ENCODE measurements at regions not wholly inside any gene's neighbourhood (a gene's known extent, or its start where the extent isn't known, plus 50 kb on each side); places are given as distances from the start of the nearest gene placed in this dataset.
A peak's percentile ranks its signal among the peaks of the same experiment; 100 is the strongest.

DNA sequence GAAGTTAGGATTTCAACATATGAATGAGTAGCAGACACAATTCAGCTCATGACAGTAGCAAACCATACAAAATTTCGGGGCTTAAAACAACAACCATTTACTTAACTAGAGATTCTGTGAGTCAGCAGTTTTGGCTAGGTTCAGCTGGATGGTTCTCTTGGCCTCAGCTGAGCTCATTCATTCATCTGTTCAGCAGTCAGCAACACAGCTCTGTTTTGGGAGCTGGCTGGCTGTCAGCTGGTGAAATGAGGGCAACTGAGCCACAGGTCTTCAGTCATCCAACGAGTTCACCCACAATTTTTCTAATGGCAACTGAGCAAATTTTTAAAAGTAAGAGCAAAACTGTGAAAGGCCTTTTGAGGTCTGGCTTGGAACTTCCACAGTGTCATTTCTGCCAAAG is 2005.1 kb upstream of the AGA start:
- H3K79me2 ChIP-seq (ENCODE audit: insufficient read depth, low read length): no peaks in the 10 kb centered on the region
- ATAC-seq: no peak
- in situ Hi-C loops (cut with HindIII; ENCODE audit: extremely low pct_ligation_motif_present, low pct_unique_long_range_greater_than_20kb): no loop called here
- no peak for DNase-seq (ENCODE audit: low spot score)
- ChIA-PET CTCF (ENCODE audit: low intra/inter-chr PET ratio, low total read pairs) (no interaction called here), POLR2A (no interaction called here)
- FAIRE-seq: no peak
- H3K4me2 ChIP-seq (ENCODE audit: low read depth, low read length): no peak overlapping the region
- no peak overlapping the region for H3K9ac ChIP-seq (ENCODE audit: insufficient read depth, low read depth, low read length)
- TF ChIP-seq, protein P1, sequence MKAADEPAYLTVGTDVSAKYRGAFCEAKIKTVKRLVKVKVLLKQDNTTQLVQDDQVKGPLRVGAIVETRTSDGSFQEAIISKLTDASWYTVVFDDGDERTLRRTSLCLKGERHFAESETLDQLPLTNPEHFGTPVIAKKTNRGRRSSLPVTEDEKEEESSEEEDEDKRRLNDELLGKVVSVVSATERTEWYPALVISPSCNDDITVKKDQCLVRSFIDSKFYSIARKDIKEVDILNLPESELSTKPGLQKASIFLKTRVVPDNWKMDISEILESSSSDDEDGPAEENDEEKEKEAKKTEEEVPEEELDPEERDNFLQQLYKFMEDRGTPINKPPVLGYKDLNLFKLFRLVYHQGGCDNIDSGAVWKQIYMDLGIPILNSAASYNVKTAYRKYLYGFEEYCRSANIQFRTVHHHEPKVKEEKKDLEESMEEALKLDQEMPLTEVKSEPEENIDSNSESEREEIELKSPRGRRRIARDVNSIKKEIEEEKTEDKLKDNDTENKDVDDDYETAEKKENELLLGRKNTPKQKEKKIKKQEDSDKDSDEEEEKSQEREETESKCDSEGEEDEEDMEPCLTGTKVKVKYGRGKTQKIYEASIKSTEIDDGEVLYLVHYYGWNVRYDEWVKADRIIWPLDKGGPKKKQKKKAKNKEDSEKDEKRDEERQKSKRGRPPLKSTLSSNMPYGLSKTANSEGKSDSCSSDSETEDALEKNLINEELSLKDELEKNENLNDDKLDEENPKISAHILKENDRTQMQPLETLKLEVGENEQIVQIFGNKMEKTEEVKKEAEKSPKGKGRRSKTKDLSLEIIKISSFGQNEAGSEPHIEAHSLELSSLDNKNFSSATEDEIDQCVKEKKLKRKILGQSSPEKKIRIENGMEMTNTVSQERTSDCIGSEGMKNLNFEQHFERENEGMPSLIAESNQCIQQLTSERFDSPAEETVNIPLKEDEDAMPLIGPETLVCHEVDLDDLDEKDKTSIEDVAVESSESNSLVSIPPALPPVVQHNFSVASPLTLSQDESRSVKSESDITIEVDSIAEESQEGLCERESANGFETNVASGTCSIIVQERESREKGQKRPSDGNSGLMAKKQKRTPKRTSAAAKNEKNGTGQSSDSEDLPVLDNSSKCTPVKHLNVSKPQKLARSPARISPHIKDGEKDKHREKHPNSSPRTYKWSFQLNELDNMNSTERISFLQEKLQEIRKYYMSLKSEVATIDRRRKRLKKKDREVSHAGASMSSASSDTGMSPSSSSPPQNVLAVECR (CRISPR knock-in tag; IDR thresholded peaks at IDR 0.05; ENCODE audit: borderline replicate concordance): no peak
- TF ChIP-seq MAFK (conservative IDR thresholded peaks at IDR 0.05 in 1 of 2, IDR thresholded peaks at IDR 0.05 in 1 of 2; ENCODE audit: low read length in 2 of 2) (peak; percentile 64 to 83), MAFF (IDR thresholded peaks at IDR 0.05; ENCODE audit: low read depth, low read length) (peak; percentile 74)
- peaks cover 29% of the 10 kb centered on the region for H3K9me3 ChIP-seq (ENCODE audit: low read length)
- no peaks in the 10 kb centered on the region for H3K4me1 ChIP-seq (ENCODE audit: insufficient read depth, low read length)
- no peak overlapping the region for H3K4me3 ChIP-seq (replicated peaks in 1 of 3; ENCODE audit: insufficient read depth in 1 of 3, low read depth in 2 of 3, low read length in 3 of 3)
- no peaks in the 10 kb centered on the region for H4K20me1 ChIP-seq (ENCODE audit: insufficient read depth, low read length)
- no peak overlapping the region for H2AFZ ChIP-seq (ENCODE audit: low read length)
- intact Hi-C loops (cut with micrococcal nuclease; ENCODE audit: unreplicated experiment): no loop called here
- no peaks in the 10 kb centered on the region for H3K36me3 ChIP-seq (replicated peaks in 1 of 2; ENCODE audit: control insufficient read depth in 1 of 2, insufficient read depth in 2 of 2, low read length in 2 of 2)
- 0% methylated on average over 2 of the region's 2 CpGs for WGBS (ENCODE audit: low lambda C conversion rate)
- no peak overlapping the region for H3K27ac ChIP-seq (ENCODE audit: extremely low read length, insufficient read depth, low read length)
- BruUV-seq (replicated peaks): no TSS peak
- no peaks in the 10 kb centered on the region for H3K27me3 ChIP-seq (ENCODE audit: control insufficient read depth in 1 of 2, insufficient read depth in 2 of 2, low read length in 2 of 2)

DNA sequence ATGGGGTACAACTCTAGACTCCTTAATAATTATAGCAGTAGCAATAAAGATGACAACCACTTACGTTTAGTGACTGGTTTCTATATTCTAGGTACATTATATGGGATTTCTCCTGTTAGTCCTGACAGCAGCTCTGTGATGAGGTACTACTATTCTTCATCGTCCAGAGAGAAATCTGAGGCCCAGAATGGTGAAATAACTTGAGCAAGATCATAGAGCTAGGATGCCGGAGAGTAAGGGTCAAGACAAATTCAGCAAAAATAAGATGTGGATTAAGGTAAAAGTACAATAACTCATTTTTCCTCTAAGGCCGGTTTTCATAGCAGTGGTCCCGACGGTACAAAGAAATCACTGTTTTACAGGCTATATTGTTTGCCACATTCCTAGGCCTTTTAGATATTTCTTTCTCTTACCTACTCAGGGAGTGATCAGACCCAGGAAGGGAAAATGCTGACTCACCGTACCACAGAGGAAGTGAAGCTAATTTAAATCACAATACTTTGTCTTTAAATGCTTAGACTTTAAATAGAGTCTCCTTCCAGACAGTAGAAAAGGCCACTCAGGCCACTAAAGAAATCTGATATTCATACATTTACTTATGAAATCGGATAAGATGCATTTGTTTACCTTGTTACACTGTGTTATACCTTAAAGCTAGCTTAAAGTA is 2023.0 kb upstream of the AGA start:
- no peaks in the 10 kb centered on the region for H3K4me1 ChIP-seq (ENCODE audit: insufficient read depth, low read length)
- ChIA-PET CTCF (ENCODE audit: low intra/inter-chr PET ratio, low total read pairs) (no interaction called here), POLR2A (no interaction called here)
- intact Hi-C loops (cut with micrococcal nuclease; ENCODE audit: unreplicated experiment) (no loop called here), in situ Hi-C loops (cut with HindIII; ENCODE audit: extremely low pct_ligation_motif_present, low pct_unique_long_range_greater_than_20kb) (no loop called here)
- peaks cover 23% of the 10 kb centered on the region for H3K9me3 ChIP-seq (ENCODE audit: low read length)
- H4K20me1 ChIP-seq (ENCODE audit: insufficient read depth, low read length): no peaks in the 10 kb centered on the region
- no peak overlapping the region for H2AFZ ChIP-seq (ENCODE audit: low read length)
- H3K4me2 ChIP-seq (ENCODE audit: low read depth, low read length): no peak overlapping the region
- H3K79me2 ChIP-seq (ENCODE audit: insufficient read depth, low read length): no peaks in the 10 kb centered on the region
- ATAC-seq (no peak), DNase-seq (ENCODE audit: low spot score) (no peak), FAIRE-seq (no peak)
- BruUV-seq (replicated peaks): no TSS peak
- WGBS (ENCODE audit: low lambda C conversion rate): 15% methylated on average over 8 of the region's 8 CpGs
- no peaks in the 10 kb centered on the region for H3K36me3 ChIP-seq (replicated peaks in 1 of 2; ENCODE audit: control insufficient read depth in 1 of 2, insufficient read depth in 2 of 2, low read length in 2 of 2)
- no peak overlapping the region for H3K27ac ChIP-seq (ENCODE audit: extremely low read length, insufficient read depth, low read length)
- H3K27me3 ChIP-seq (ENCODE audit: control insufficient read depth in 1 of 2, insufficient read depth in 2 of 2, low read length in 2 of 2): no peaks in the 10 kb centered on the region; a peak in 1 of 5 replicates
- H3K9ac ChIP-seq (ENCODE audit: insufficient read depth, low read depth, low read length): no peak overlapping the region
- H3K4me3 ChIP-seq (replicated peaks in 1 of 3; ENCODE audit: insufficient read depth in 1 of 3, low read depth in 2 of 3, low read length in 3 of 3): no peak overlapping the region
- TF ChIP-seq MAFK (conservative IDR thresholded peaks at IDR 0.05 in 1 of 2, IDR thresholded peaks at IDR 0.05 in 1 of 2; ENCODE audit: low read length in 2 of 2): peak; percentile 61 to 71
- no peak for TF ChIP-seq SMAD9 (CRISPR knock-in tag; IDR thresholded peaks at IDR 0.05)
- no peak for TF ChIP-seq ZNF557 (CRISPR knock-in tag; IDR thresholded peaks at IDR 0.05)
- TF ChIP-seq U2AF2 (IDR thresholded peaks at IDR 0.05; ENCODE audit: low read depth, low read length): no peak
- TF ChIP-seq MAFF (IDR thresholded peaks at IDR 0.05; ENCODE audit: low read depth, low read length): 0 out of 2 replicates have a peak, but pooled peaks have one; percentile 9
- no peak for TF ChIP-seq ZNF382 (CRISPR knock-in tag; IDR thresholded peaks at IDR 0.05; ENCODE audit: borderline replicate concordance)
- TF ChIP-seq PHF8 (CRISPR knock-in tag; IDR thresholded peaks at IDR 0.05): no peak

Data from HepG2 (cell line).